Stomach (tissue), 4 donors: ENCODE measurements at regions not wholly inside any gene's neighbourhood (a gene's known extent, or its start where the extent isn't known, plus 50 kb on each side); places are given as distances from the start of the nearest gene placed in this dataset.

Experiments used
- CTCF ChIP-seq, 7 experiments: fragments of 450-650 bp in 4 of 7; fragments of 200-600 bp in 3 of 7; sonication (generic) in 3 of 7; IDR thresholded peaks; one replicate each; pipeline ENCODE4 v1.5.1; 2016 to 2019; ENCODE audit warnings: antibody characterized with exemption in 7 of 7, control low read depth in 2 of 7, mild to moderate bottlenecking in 1 of 7
- POLR2A ChIP-seq, 4 donors: fragments of 450-650 bp; IDR thresholded peaks; one replicate each; pipeline ENCODE4 v1.6.1; 2016; ENCODE audit warnings: antibody characterized with exemption in 4 of 4, control low read depth in 2 of 4, mild to moderate bottlenecking in 1 of 4, moderate library complexity in 1 of 4
- POLR2AphosphoS5 ChIP-seq, 3 donors: sonication (generic); formaldehyde crosslinking; IDR thresholded peaks; one replicate each; pipeline ENCODE4 v1.6.1; 2016; ENCODE audit warnings: antibody characterized with exemption in 3 of 3

DNA sequence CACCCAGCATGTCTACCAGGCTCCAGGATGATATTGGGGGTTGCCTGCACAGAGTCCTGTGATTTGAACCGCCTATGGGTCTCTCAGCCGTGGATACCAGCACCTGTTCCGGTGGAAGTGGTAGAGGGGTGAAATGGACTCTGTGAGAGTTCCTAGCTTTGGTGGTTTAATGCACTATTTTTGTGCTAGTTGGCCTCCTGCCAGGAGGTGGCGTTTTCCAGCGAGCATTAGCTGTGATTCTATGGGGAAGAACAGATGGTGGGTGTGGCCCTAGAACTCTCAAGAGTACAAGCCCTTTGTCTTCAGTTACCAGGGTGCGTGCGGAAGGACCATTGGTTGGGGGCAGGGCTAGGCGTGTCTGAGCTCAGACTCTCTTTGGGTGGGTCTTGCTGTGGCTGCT is 316.9 kb upstream of the AMOT start:
- no peak for TF ChIP-seq CTCF (IDR thresholded peaks at IDR 0.05)
- no peak for TF ChIP-seq POLR2AphosphoS5 (IDR thresholded peaks at IDR 0.05)
- TF ChIP-seq POLR2A (IDR thresholded peaks at IDR 0.05): no peak
